BLaER1 treated with 17β-estradiol and CSF1 and Interleukin-3, amounts not matched to agents 10 nM and 100 nM (cell line): ENCODE measurements at regions not wholly inside any gene's neighbourhood (a gene's known extent, or its start where the extent isn't known, plus 50 kb on each side); places are given as distances from the start of the nearest gene placed in this dataset.

Experiments used
- H3K27ac ChIP-seq, 11 experiments: shearing (Covaris generic); formaldehyde crosslinking; 2 replicates each; pipeline ENCODE4 v1.8.1; 2022
- H3K27me3 ChIP-seq, 11 experiments: shearing (Covaris generic); formaldehyde crosslinking; 2 replicates each; pipeline ENCODE4 v1.8.1; 2022
- H3K36me3 ChIP-seq, 11 experiments: shearing (Covaris generic); formaldehyde crosslinking; 2 replicates each; pipeline ENCODE4 v1.8.1; 2022
- H3K4me1 ChIP-seq, 10 experiments: shearing (Covaris generic); formaldehyde crosslinking; 2 replicates each; pipeline ENCODE4 v1.8.1; 2022
- H3K4me2 ChIP-seq, 11 experiments: shearing (Covaris generic); formaldehyde crosslinking; 2 replicates each; pipeline ENCODE4 v1.8.1; 2022
- H3K4me3 ChIP-seq, 10 experiments: shearing (Covaris generic); formaldehyde crosslinking; 2 replicates each; pipeline ENCODE4 v1.8.1; 2022
- H3K9ac ChIP-seq, 11 experiments: shearing (Covaris generic); formaldehyde crosslinking; 2 replicates each; pipeline ENCODE4 v1.8.1; 2022
- H3K9me3 ChIP-seq, 11 experiments: shearing (Covaris generic); formaldehyde crosslinking; replicated peaks in 1 of 11; 2 replicates each; pipeline ENCODE4 v1.8.1; 2022
- H4K20me1 ChIP-seq, 11 experiments: shearing (Covaris generic); formaldehyde crosslinking; 2 replicates each; pipeline ENCODE4 v1.8.1; 2022
- Cebpa-rat ChIP-seq, 11 experiments: shearing (Covaris generic); IDR thresholded peaks; 2 replicates each; pipeline ENCODE4 v1.8.1; 2022

DNA sequence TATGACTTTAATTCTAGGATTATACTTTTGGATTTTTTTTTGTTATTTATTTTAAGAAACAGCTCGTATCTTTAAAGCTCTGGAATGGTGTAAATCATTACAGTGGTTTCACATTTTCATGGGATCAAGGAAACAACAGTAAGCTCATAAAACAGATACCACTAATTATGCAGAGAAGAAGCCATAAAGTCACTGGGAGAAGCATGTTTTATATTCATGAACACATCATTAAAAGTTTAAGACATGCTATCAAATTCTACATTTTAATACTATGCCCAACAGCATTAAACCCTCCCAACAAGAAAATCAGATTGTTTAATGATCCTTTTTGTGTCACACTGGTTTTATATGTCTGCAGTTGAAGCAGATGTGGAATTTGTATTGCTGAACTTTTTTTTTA is 149.9 kb downstream of the FBXO8 start:
- Histone ChIP-seq H3K9me3 (peaks cover 0 to 5% (median 0%) of the 10 kb centered on the region in 11 experiments; a peak in 2 of 22 replicates), H3K4me3 (no peak overlapping the region), H3K9ac (no peak overlapping the region), H3K4me2 (no peak overlapping the region), H4K20me1 (no peaks in the 10 kb centered on the region), H3K27me3 (no peaks in the 10 kb centered on the region), H3K36me3 (no peaks in the 10 kb centered on the region), H3K27ac (no peak overlapping the region), H3K4me1 (peaks cover 0 to 2% (median 0%) of the 10 kb centered on the region in 10 experiments; a peak in 1 of 20 replicates)
- TF ChIP-seq Cebpa-rat (IDR thresholded peaks at IDR 0.05), result no peak

DNA sequence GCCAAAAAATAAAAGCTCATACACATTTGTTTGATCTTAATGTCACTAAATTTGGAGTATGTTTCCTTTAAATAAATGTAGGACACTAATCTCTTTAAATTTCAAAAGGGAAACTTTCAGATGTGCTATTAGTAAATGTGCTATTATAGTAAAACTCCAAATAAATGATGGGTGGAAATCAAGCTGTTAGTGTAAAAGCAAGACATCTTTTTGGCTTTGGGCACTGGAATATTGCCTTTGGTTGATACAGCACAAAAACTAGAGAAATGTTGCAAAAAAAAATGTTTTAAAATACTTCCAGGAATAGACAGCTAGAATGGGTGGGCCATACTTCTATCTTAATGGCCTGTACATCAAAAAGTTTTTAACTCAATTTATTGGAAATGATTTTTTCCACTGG is 151.6 kb downstream of the FBXO8 start:
- Histone ChIP-seq H3K27me3 (no peaks in the 10 kb centered on the region), H3K27ac (no peak overlapping the region), H3K36me3 (no peaks in the 10 kb centered on the region), H4K20me1 (no peaks in the 10 kb centered on the region), H3K4me2 (no peak overlapping the region), H3K9ac (no peak overlapping the region), H3K4me1 (peaks cover 0 to 4% (median 0%) of the 10 kb centered on the region in 10 experiments; a peak in 1 of 20 replicates), H3K4me3 (no peak overlapping the region), H3K9me3 (peaks cover 0 to 5% (median 0%) of the 10 kb centered on the region in 11 experiments; a peak in 2 of 22 replicates)
- no peak for TF ChIP-seq Cebpa-rat (IDR thresholded peaks at IDR 0.05)

DNA sequence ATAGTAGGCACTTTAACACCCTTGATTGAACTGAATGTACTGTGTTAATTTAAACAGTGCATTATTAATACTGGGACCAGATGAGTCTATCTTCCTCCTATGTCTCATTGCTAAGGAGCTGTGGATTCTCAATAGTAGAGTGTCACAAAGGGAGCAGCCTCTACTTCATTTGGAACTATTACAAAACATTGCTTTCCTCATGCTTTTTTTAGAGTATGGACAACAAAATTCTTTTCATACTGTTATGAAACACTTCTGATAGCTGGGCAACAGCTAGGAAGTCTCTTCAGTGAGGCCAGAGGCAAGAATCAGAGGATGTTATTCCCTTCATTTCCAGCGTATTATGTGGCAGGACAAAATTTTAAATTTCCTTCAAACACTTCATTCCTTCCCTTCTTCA is 160.8 kb downstream of the FBXO8 start:
- Histone ChIP-seq H4K20me1 (no peaks in the 10 kb centered on the region), H3K27ac (no peak overlapping the region), H3K4me2 (0 out of 22 replicates have a peak overlapping the region, but pooled peaks of 1 of the 11 experiments have one; percentile 4), H3K9ac (no peak overlapping the region), H3K36me3 (no peaks in the 10 kb centered on the region), H3K27me3 (no peaks in the 10 kb centered on the region), H3K4me1 (peaks cover 0 to 41% (median 23%) of the 10 kb centered on the region in 10 experiments; a peak in 15 of 20 replicates), H3K4me3 (no peak overlapping the region), H3K9me3 (peaks cover 0 to 9% (median 0%) of the 10 kb centered on the region in 11 experiments; a peak in 3 of 22 replicates)
- no peak for TF ChIP-seq Cebpa-rat (IDR thresholded peaks at IDR 0.05)

DNA sequence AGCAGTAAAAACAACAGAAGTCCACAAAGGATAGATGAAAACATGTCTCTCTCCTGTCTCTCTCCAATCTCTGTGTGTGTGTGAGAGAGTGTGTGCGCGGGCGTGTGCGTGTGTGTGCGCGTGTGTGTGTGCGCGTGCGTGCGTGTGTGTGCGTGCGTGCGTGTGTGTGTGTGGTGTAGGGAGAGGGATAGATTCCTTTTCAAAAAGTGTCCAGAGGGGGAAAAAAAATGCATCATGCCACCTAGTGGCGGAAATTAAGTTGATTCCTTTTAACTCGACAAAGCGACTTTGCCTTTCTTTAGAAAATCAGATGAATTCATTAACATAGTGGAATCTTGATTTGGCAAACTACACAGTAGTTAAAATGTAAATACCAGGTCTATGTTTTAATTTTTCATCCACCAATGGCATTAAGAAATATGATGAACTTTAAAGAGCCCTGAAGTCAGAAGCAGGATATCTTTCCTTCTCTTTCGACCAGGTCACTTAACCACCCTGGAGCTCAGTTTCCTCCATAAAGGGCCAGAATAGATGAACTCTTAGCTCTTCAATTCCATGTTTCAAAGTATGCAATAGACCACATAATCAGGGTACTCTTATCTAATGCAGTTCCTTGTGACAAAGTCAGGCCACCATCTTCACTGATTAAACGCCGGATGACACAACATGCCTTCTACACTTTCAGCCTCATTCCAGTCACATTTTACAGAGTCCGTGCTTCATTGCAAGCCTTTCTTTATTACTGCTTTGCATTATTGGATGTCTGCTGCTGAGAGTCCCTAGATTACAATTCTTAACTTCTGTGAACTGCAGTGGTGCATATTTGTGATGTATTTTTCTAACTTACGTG is 162.8 kb downstream of the FBXO8 start:
- Histone ChIP-seq H3K36me3 (no peaks in the 10 kb centered on the region), H3K27ac (peak overlapping the region in 2 of 11 experiments; percentile 46 to 53; a peak in 3 of 22 replicates), H3K4me1 (peaks cover 0 to 46% (median 24%) of the 10 kb centered on the region in 10 experiments; a peak in 15 of 20 replicates), H3K4me3 (no peak overlapping the region; a peak in 1 of 20 replicates), H3K9ac (no peak overlapping the region), H3K27me3 (no peaks in the 10 kb centered on the region), H3K4me2 (peak overlapping the region in 7 of 11 experiments; percentile 49 to 83 (median 62); a peak in 9 of 22 replicates), H4K20me1 (no peaks in the 10 kb centered on the region), H3K9me3 (peaks cover 0 to 13% (median 0%) of the 10 kb centered on the region in 11 experiments; a peak in 3 of 22 replicates)
- TF ChIP-seq Cebpa-rat (IDR thresholded peaks at IDR 0.05), result no peak

DNA sequence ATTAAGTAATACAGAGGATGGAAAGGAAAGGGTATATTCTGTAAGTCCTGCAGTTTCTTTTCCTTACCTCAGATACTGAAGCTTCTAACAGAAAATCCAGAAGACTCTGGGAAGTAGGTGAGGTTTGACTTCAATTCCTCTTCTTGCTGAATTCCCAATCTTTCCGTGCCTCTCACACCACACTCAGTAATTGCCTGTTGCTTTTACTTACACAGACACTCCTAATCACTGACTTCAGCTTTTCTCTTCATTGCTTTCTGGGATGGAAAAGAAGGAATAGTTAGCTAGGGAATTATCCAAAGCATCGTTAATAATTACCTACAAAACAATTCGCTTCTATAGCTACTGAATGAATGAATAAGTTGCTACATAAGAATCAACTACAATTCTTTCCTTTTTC is 163.6 kb downstream of the FBXO8 start:
- peak overlapping the region in 7 of 11 experiments; percentile 11 to 60 (median 37); a peak in 11 of 22 replicates for H3K27ac ChIP-seq
- peaks cover 0 to 55% (median 26%) of the 10 kb centered on the region in 10 experiments; a peak in 15 of 20 replicates for H3K4me1 ChIP-seq
- H4K20me1 ChIP-seq, result no peaks in the 10 kb centered on the region
- no peak for TF ChIP-seq Cebpa-rat (IDR thresholded peaks at IDR 0.05)
- 0 out of 22 replicates have a peak overlapping the region, but pooled peaks of 1 of the 11 experiments have one; percentile 19 for H3K9ac ChIP-seq
- H3K4me2 ChIP-seq, result peak overlapping the region in 8 of 11 experiments; percentile 49 to 83 (median 62); a peak in 15 of 22 replicates
- H3K9me3 ChIP-seq, result peaks cover 0 to 13% (median 0%) of the 10 kb centered on the region in 11 experiments; a peak in 3 of 22 replicates
- no peaks in the 10 kb centered on the region for H3K27me3 ChIP-seq
- no peaks in the 10 kb centered on the region for H3K36me3 ChIP-seq
- no peak overlapping the region for H3K4me3 ChIP-seq

DNA sequence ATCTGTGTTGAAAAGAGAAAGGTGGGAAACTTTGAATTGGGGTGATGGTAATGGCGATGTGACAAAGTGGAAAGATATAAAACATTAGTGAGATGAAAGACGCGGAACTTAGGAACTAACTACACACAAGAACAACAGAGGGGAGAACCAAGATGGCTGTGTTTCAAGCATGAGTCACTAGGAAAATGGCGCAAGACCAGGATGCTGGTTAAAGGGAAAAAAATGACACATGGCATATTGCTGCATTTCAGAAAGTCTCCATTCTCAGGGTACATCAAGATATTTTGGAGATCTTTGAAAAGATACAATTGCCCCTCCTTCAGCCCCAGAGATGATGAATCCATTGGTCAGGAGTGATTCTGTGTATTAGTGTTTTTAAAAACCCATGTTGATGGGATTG is 164.4 kb downstream of the FBXO8 start:
- TF ChIP-seq Cebpa-rat (IDR thresholded peaks at IDR 0.05), result no peak
- Histone ChIP-seq H3K9ac (no peak overlapping the region), H3K9me3 (peaks cover 0 to 13% (median 0%) of the 10 kb centered on the region in 11 experiments; a peak in 3 of 22 replicates), H3K4me3 (peak overlapping the region in 1 of 10 experiments; percentile 1; a peak in 1 of 20 replicates), H4K20me1 (no peaks in the 10 kb centered on the region), H3K27ac (peak overlapping the region in 6 of 11 experiments; percentile 16 to 60 (median 42); a peak in 11 of 22 replicates), H3K4me2 (peak overlapping the region in 9 of 11 experiments; percentile 28 to 83 (median 62); a peak in 17 of 22 replicates), H3K36me3 (no peaks in the 10 kb centered on the region), H3K27me3 (no peaks in the 10 kb centered on the region), H3K4me1 (peaks cover 0 to 55% (median 26%) of the 10 kb centered on the region in 10 experiments; a peak in 15 of 20 replicates)

DNA sequence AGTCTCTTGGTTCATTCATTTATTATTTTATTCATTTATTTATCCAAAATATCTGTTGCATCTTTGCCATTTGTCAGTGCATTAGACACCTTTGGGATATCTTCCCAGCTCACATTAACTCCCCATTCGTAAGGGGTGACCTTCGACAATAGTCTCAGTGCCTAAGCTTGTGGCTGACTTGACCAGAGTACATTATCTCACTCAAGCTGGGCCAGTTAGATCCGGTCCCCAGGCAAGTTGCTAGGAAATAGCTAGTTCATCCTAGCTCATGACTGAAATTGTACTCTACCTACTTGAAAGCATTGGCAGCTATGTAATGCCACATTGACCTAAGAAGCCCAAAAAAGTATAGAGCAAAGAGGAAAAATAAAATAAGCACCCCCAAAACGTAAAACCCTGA is 165.3 kb downstream of the FBXO8 start:
- H4K20me1 ChIP-seq, result no peaks in the 10 kb centered on the region
- H3K36me3 ChIP-seq, result no peaks in the 10 kb centered on the region
- no peak overlapping the region for H3K9ac ChIP-seq
- peaks cover 0 to 13% (median 0%) of the 10 kb centered on the region in 11 experiments; a peak in 3 of 22 replicates for H3K9me3 ChIP-seq
- no peak for TF ChIP-seq Cebpa-rat (IDR thresholded peaks at IDR 0.05)
- H3K4me3 ChIP-seq, result no peak overlapping the region
- peak overlapping the region in 3 of 11 experiments; percentile 35 to 83 (median 64); a peak in 4 of 22 replicates for H3K4me2 ChIP-seq
- no peaks in the 10 kb centered on the region for H3K27me3 ChIP-seq
- H3K27ac ChIP-seq, result peak overlapping the region in 4 of 11 experiments; percentile 7 to 60 (median 50); a peak in 3 of 22 replicates
- H3K4me1 ChIP-seq, result peaks cover 0 to 55% (median 26%) of the 10 kb centered on the region in 10 experiments; a peak in 15 of 20 replicates

DNA sequence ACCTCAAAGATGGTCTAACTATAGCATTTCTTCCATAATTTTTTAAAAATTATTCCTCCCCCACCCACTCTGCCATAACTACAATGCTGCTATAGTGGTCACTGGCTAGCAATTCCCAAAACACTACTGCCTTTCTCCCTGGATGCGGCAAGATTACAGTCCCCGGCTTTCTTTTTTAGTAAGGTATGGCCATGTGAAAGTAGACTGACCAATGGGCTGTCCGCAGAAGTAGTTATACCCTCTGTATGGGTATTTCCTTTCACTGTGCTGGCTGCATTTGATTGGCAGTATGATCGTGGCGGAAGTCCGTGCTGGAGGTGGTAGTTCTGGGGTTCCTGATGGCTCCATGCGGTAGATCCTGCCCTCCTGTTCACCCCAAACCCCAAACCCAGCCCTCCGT is 166.0 kb downstream of the FBXO8 start:
- Histone ChIP-seq H3K4me2 (peak overlapping the region in 1 of 11 experiments; percentile 64; a peak in 1 of 22 replicates), H3K36me3 (no peaks in the 10 kb centered on the region), H3K4me3 (no peak overlapping the region), H3K4me1 (peaks cover 0 to 50% (median 26%) of the 10 kb centered on the region in 10 experiments; a peak in 15 of 20 replicates), H3K9ac (no peak overlapping the region), H3K27ac (no peak overlapping the region), H4K20me1 (no peaks in the 10 kb centered on the region), H3K9me3 (peaks cover 0 to 13% (median 0%) of the 10 kb centered on the region in 11 experiments; a peak in 3 of 22 replicates), H3K27me3 (no peaks in the 10 kb centered on the region)
- TF ChIP-seq Cebpa-rat (IDR thresholded peaks at IDR 0.05), result no peak

DNA sequence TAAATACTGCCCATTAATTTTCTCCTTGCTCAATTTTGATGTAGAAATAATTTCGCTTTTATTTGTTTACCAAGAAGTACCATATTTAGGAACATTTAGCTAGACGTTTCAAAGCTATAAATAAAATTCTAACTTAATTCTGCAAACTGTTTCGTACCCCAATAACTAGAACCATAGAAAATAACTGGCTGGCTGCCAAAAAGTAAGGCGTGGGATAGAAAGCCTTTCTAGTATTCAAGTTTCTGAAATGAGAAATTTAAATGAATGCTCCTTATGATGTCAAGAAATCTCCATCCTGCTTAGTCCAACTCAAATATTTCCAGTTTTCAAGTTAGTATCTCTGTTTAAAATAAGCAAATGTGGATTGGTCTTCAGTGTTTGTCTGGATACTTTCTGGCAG is 167.4 kb downstream of the FBXO8 start:
- TF ChIP-seq Cebpa-rat (IDR thresholded peaks at IDR 0.05), result no peak
- H3K4me2 ChIP-seq, result peak overlapping the region in 2 of 11 experiments; percentile 17 to 27; a peak in 3 of 22 replicates
- H3K4me3 ChIP-seq, result no peak overlapping the region
- no peaks in the 10 kb centered on the region for H3K36me3 ChIP-seq
- H3K27me3 ChIP-seq, result no peaks in the 10 kb centered on the region
- peaks cover 0 to 13% (median 0%) of the 10 kb centered on the region in 11 experiments; a peak in 3 of 22 replicates for H3K9me3 ChIP-seq
- no peak overlapping the region for H3K9ac ChIP-seq
- H4K20me1 ChIP-seq, result no peaks in the 10 kb centered on the region
- no peak overlapping the region for H3K27ac ChIP-seq
- peaks cover 0 to 44% (median 26%) of the 10 kb centered on the region in 10 experiments; a peak in 15 of 20 replicates for H3K4me1 ChIP-seq
